AG10803 (cell line): ENCODE measurements at regions not wholly inside any gene's neighbourhood (a gene's known extent, or its start where the extent isn't known, plus 50 kb on each side); places are given as distances from the start of the nearest gene placed in this dataset.
"Not testable (repeated sequence)": the region's sequence is repeated elsewhere in the genome, so short reads cannot be mapped to it uniquely, and the experiment has no call there.

ENCODE experiments used
- DNase-seq: peaks from one replicate; pipeline ENCODE4 v3.0.0; 2010; ENCODE audit warnings: low read depth
- H3K4me3 ChIP-seq: 2 replicates; pipeline ENCODE4 v1.5.1; 2011; ENCODE audit warnings: mild to moderate bottlenecking, low read length, control low read depth
- TF ChIP-seq, protein P1 (sequence below): conservative IDR thresholded peaks from 2 replicates; pipeline ENCODE4 v1.5.1; 2011; ENCODE audit warnings: mild to moderate bottlenecking, low read length, control low read depth, inconsistent platforms

DNA sequence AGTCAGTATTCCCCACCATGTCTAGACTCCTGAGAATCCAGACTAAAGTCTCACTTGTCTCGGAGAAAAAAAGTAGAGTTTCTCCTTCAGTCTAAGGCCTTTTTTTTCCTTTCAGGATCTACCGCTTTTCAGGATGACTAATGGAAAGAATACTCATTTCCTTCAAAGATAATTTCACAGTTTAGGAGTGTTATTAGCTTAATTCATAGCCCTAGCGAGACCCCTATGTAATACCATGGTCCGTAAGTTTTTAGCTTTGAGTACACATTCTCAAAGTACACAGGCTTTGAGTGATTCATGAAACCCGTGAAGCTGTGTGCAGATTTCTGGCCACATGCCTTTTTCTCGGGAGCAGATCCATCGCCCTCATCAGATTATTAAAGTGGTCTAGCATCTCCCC lies 133.1 kb downstream of the SOX4 start:
- TF ChIP-seq, protein P1, sequence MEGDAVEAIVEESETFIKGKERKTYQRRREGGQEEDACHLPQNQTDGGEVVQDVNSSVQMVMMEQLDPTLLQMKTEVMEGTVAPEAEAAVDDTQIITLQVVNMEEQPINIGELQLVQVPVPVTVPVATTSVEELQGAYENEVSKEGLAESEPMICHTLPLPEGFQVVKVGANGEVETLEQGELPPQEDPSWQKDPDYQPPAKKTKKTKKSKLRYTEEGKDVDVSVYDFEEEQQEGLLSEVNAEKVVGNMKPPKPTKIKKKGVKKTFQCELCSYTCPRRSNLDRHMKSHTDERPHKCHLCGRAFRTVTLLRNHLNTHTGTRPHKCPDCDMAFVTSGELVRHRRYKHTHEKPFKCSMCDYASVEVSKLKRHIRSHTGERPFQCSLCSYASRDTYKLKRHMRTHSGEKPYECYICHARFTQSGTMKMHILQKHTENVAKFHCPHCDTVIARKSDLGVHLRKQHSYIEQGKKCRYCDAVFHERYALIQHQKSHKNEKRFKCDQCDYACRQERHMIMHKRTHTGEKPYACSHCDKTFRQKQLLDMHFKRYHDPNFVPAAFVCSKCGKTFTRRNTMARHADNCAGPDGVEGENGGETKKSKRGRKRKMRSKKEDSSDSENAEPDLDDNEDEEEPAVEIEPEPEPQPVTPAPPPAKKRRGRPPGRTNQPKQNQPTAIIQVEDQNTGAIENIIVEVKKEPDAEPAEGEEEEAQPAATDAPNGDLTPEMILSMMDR = no peak
- no peak for DNase-seq
- no peak overlapping the region for H3K4me3 ChIP-seq

DNA sequence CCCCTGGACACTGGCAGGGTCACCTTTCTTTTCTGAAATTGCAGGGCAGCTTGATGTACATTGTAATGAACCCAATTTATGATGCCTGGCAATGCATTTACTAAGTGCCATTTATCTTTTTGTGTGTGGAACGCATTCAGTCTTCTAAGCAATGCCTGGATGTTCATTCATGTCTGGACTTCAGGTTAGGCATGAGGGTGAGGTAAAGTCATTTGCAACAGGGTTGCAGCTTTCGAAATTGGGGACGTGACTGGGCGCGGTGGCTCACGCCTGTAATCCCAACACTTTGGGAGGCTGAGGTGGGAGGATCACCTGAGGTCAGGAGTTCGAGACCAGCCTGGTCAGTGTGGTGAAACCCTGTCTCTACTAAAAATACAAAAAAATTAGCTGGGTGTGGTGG lies 134.6 kb downstream of the SOX4 start:
- TF ChIP-seq, protein P1 = no peak
- no peak overlapping the region for H3K4me3 ChIP-seq
- DNase-seq = no peak

DNA sequence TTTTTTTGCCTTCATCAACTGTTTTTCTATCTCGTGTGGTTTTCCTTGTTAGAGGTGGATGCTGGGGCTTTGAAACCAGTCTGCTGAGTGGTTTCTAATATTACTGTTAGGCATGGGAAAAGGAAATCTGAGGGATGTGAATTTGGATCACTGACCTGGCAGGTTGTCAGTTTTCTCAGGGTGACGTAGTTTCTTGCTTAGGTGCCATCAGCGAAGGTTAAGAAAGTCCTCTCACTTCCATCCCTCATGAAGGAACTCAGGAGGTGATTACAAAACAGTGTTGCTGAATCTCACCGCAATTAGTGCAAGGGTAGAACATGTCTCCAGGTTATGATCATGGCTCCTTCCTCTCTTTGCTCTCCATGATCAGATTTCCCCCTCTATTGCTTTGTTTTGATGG lies 135.9 kb downstream of the SOX4 start:
- H3K4me3 ChIP-seq = no peak overlapping the region
- DNase-seq = no peak
- TF ChIP-seq, protein P1 = no peak

DNA sequence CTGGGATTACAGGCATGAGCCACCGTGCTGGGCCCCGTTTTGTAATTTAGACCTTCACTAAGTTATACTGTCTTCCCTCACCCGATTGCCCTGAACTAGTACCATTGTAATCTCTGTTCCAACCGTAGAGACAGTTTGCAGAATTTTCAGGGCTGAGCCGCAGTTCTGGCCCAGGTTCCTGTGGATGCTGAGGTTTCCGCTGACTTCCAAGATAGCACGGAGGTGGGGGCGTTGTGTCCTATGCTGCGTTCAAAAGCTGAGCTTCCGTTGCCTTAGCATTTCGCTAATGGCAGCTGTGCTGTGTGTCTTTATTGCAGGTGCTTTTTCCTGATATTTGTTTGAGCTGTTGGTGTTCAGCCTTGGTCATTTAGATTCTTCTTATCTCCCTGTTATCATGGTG lies 137.0 kb downstream of the SOX4 start:
- H3K4me3 ChIP-seq = no peak overlapping the region
- TF ChIP-seq, protein P1 = no peak
- DNase-seq = no peak

DNA sequence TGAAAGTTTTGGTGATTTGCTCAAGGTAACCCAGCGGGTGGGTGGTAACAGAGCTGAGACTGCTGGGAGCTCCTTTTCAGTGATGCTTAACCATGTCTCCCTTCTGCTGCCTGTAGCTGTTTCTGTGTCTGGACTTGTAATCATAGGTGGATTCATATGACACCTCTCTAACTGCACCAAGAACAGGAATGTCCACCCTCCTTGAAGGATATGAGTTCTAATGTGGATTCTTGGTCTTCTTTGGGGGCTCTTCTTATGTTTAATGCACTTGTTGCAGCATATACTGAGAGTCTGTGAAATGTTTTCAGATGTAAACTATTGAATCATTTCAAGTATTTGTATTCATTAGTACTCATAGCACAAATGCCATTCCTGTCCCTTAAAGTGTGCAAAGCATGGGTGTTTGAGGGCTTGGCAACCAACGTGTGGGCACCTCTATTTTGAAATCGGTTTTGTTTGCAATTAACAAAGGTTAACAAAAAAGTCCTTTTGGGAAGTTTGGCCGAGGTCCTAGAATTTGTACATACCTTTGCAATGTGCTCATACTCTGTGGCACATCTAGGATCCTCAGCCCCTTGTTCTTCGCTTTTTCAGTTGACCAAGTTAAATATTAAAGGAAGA lies 138.0 kb downstream of the SOX4 start:
- no peak overlapping the region for H3K4me3 ChIP-seq
- TF ChIP-seq, protein P1 = no peak
- peak; percentile 74 for DNase-seq

DNA sequence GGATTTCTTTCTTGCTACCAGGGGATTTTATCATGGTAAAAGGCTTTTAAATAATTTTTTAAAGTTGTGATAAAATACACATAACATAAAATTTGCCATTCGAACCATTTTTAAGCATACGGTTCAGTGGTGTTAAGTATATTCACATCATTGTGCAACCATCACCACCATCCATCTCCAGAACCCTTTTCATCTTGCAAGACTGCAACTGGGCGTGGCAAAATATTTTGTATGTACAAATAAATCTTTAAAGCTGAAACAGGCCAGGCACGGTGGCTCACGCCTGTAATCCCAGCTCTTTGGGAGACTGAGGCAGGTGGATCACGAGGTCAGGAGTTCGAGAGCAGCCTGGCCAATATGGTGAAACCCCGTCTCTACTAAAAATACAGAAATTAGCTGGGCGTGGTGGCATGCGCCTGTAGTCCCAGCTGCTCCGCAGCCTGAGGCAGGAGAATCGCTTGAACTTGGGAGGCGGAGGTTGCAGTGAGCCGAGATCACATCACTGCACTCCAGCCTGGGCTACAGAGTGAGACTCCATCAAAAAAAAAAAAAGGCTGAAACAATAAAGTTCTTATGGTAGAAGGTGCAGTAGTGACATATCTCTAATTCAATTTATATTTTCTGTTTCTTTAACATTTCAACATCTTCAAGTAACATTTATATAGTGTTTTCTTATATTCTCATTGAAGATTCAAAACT lies 138.6 kb downstream of the SOX4 start:
- not testable (repeated sequence) for H3K4me3 ChIP-seq, DNase-seq

DNA sequence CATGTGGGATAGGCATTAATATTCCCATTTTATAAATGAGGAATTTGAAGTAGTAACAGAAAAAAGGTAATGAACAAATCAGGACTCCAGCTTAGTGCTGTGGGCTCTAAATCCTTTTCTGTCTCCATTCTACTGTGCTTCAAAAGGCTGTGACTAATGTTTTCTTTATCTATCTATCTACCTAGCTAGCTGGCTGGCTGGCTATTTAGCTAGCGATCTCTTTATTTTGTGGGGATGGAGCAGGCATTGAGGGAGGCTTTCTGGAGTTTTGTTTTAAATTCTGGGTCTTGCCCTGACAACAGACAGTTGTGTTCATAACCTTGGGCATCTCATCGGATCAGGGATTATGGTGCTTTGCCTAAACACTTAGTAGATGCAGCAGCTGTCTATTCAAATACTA lies 139.2 kb downstream of the SOX4 start:
- TF ChIP-seq, protein P1 = no peak
- DNase-seq = no peak

DNA sequence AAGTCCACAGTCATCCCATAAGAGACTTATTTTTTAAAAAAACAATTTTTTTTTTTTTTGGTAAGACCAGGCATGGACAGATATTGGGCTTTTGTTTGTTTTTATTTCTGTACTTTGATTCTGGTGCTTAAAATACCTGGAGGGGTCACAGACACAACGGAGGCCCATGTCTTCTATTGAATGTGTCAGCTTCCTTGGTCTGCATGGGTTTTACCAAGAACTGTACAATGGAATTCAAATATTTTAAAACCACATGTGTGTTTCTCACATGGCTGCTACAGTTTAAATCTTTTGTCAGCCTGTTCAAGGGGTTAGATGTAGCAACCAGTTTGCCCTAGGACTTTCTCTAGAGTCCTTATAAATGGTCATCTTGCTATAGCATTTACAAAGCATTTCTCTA lies 139.8 kb downstream of the SOX4 start:
- DNase-seq = peak; percentile 33
- TF ChIP-seq, protein P1 = no peak
- H3K4me3 ChIP-seq = no peak overlapping the region

More for the DNA sequence above, 139.2 kb downstream of the SOX4 start:
- H3K4me3 ChIP-seq = no peak overlapping the region
